OCI-LY1 (cell line): ENCODE measurements at regions not wholly inside any gene's neighbourhood (a gene's known extent, or its start where the extent isn't known, plus 50 kb on each side); places are given as distances from the start of the nearest gene placed in this dataset.

Experiments
- H2AFZ ChIP-seq: fragments of 200-600 bp; sonication (generic), shearing (Covaris generic); 2 replicates; pipeline ENCODE4 v1.6.0; 2014; ENCODE audit warnings: antibody characterized with exemption, mild to moderate bottlenecking, low read length
- H3F3A ChIP-seq: fragments of 200-600 bp; sonication (generic), shearing (Covaris generic); 2 replicates; pipeline ENCODE4 v1.6.0; 2014; ENCODE audit warnings: mild to moderate bottlenecking, antibody characterized with exemption, low read length, moderate library complexity; ENCODE audit not compliant: insufficient read depth
- H3K27ac ChIP-seq: fragments of 200-600 bp; sonication (generic); 2 replicates; pipeline ENCODE4 v1.5.1; 2014; ENCODE audit warnings: low read length, mixed run types, mild to moderate bottlenecking, low read depth; ENCODE audit not compliant: poor library complexity, severe bottlenecking
- H3K27me3 ChIP-seq: fragments of 200-600 bp; sonication (generic); 2 replicates; pipeline ENCODE4 v1.6.0; 2014; ENCODE audit warnings: antibody characterized with exemption, mild to moderate bottlenecking, low read length, moderate library complexity; ENCODE audit not compliant: insufficient read depth
- H3K36me3 ChIP-seq: fragments of 200-600 bp; sonication (generic); 2 replicates; pipeline ENCODE4 v1.6.1; 2014; ENCODE audit warnings: mild to moderate bottlenecking, antibody characterized with exemption, low read length, moderate library complexity, mixed read lengths; ENCODE audit not compliant: insufficient read depth
- H3K4me1 ChIP-seq: fragments of 200-600 bp; sonication (generic); 2 replicates; pipeline ENCODE4 v1.5.1; 2014; ENCODE audit warnings: mild to moderate bottlenecking, low read length, moderate library complexity; ENCODE audit not compliant: insufficient read depth, severe bottlenecking
- H3K4me2 ChIP-seq: fragments of 200-600 bp; sonication (generic), shearing (Covaris generic); 2 replicates; pipeline ENCODE4 v1.6.1; 2014; ENCODE audit warnings: low read length
- H3K4me3 ChIP-seq: fragments of 200-600 bp; sonication (generic); 2 replicates; pipeline ENCODE4 v1.5.1; 2014; ENCODE audit warnings: low read length, low read depth, mild to moderate bottlenecking, mixed read lengths; ENCODE audit not compliant: poor library complexity, severe bottlenecking
- H3K79me2 ChIP-seq: fragments of 200-600 bp; shearing (Covaris generic); 2 replicates; pipeline ENCODE4 v1.6.1; 2016; ENCODE audit warnings: mixed run types, low read length, mixed read lengths; ENCODE audit not compliant: insufficient read depth
- H3K9ac ChIP-seq: fragments of 200-600 bp; sonication (generic), shearing (Covaris generic); 2 replicates; pipeline ENCODE4 v1.6.1; 2014; ENCODE audit warnings: mild to moderate bottlenecking, low read length, mixed read lengths
- H3K9me2 ChIP-seq: fragments of 200-600 bp; sonication (generic), shearing (Covaris generic); 2 replicates; pipeline ENCODE4 v1.6.1; 2014; ENCODE audit warnings: low read depth, mild to moderate bottlenecking, low read length, mixed read lengths
- H3K9me3 ChIP-seq: fragments of 200-600 bp; shearing (Covaris generic); 2 replicates; pipeline ENCODE4 v1.6.1; 2014; ENCODE audit warnings: low read length, mixed read lengths
- H4K20me1 ChIP-seq: fragments of 200-600 bp; sonication (generic), shearing (Covaris generic); 2 replicates; pipeline ENCODE4 v1.6.0; 2016; ENCODE audit warnings: mild to moderate bottlenecking, low read length; ENCODE audit not compliant: insufficient read depth
- EZH2 ChIP-seq: fragments of 200-600 bp; sonication (generic), shearing (Covaris generic); IDR thresholded peaks from 2 replicates; pipeline ENCODE4 v1.8.0; 2017; ENCODE audit warnings: borderline replicate concordance, mixed run types, mild to moderate bottlenecking, antibody characterized with exemption, low read length, moderate library complexity, mixed read lengths
- TF ChIP-seq, protein P1 (sequence below): fragments of 200-600 bp; sonication (generic), shearing (Covaris generic); IDR thresholded peaks from 2 replicates; pipeline ENCODE4 v1.5.1; 2017; ENCODE audit warnings: mild to moderate bottlenecking, antibody characterized with exemption, low read length, moderate library complexity, mixed read lengths

DNA sequence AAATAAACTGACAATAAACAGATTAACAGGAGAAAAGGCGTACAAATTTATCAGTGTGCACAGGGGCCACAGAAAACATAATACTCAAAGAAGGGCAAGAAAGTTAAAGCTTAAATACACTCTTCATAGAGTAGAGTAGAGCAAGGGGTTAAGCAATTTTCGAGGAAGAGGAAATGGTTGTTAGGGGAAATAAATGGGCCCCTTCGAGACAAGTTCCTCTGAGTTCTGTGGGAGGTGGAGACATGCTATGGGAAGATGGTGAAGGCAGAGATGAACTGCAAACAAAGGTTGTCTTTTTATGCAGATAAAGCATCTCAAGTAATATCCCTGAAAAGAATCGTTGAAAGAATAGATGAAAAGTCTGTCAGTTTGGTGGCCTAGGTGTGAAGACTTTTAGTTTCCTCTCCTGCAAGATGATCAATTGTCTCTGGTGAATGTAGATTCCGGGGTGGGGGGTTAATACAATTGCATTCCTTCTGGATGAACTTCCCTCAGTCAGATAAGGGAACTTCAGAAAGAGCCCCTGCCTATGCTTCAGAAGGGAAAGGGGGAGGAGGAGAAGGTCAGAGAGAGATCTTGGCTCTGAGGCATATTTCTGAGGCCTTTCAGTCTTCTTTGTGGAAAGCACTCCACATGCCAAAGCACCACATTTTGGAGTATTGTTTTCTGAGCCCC is 127.0 kb downstream of the METTL4 start:
- Histone ChIP-seq H3K9me2 (no peaks in the 10 kb centered on the region), H3K27me3 (no peaks in the 10 kb centered on the region), H3K4me2 (no peak overlapping the region), H3K9ac (no peak overlapping the region), H3K36me3 (no peaks in the 10 kb centered on the region), H4K20me1 (no peaks in the 10 kb centered on the region), H3K4me3 (no peak overlapping the region), H3F3A (no peaks in the 10 kb centered on the region), H3K4me1 (no peaks in the 10 kb centered on the region), H3K27ac (no peak overlapping the region), H3K9me3 (no peaks in the 10 kb centered on the region), H3K79me2 (no peaks in the 10 kb centered on the region), H2AFZ (no peak overlapping the region)
- TF ChIP-seq, protein P1, sequence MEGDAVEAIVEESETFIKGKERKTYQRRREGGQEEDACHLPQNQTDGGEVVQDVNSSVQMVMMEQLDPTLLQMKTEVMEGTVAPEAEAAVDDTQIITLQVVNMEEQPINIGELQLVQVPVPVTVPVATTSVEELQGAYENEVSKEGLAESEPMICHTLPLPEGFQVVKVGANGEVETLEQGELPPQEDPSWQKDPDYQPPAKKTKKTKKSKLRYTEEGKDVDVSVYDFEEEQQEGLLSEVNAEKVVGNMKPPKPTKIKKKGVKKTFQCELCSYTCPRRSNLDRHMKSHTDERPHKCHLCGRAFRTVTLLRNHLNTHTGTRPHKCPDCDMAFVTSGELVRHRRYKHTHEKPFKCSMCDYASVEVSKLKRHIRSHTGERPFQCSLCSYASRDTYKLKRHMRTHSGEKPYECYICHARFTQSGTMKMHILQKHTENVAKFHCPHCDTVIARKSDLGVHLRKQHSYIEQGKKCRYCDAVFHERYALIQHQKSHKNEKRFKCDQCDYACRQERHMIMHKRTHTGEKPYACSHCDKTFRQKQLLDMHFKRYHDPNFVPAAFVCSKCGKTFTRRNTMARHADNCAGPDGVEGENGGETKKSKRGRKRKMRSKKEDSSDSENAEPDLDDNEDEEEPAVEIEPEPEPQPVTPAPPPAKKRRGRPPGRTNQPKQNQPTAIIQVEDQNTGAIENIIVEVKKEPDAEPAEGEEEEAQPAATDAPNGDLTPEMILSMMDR: no peak
- TF ChIP-seq EZH2: no peak

DNA sequence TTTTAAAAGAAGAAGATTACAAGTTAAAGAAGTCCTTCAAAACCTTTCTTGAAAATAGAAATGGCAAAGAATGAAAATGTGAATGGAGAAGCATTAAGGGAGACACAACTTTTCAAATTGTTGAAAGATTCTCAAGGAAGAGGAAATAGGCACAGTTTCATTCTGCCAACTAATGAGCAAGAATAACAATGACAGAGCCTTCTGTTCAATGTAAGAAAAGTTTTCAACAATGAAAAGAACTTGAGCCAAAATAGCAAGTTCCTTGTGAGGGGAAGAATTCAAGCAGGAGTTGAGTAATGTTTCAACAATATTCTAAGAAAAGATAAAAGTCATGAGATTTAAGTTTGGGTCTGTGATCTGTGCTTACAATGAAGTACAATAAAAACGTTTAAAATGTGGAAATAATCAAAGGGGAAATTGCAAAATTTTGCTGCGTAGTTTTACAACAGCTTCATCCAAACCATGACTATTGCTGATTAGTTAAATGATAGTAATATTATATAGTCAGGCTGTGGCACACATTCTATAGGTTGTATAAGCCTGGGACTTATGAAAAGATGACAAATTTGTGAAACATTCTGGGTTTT is 122.6 kb downstream of the METTL4 start:
- Histone ChIP-seq H3K79me2 (no peaks in the 10 kb centered on the region), H3K9ac (no peak overlapping the region), H3K9me2 (no peaks in the 10 kb centered on the region), H3K36me3 (no peaks in the 10 kb centered on the region), H3K27ac (no peak overlapping the region), H3K27me3 (no peaks in the 10 kb centered on the region), H3F3A (no peaks in the 10 kb centered on the region), H3K4me3 (no peak overlapping the region), H3K9me3 (no peaks in the 10 kb centered on the region), H3K4me1 (no peaks in the 10 kb centered on the region), H2AFZ (no peak overlapping the region), H3K4me2 (no peak overlapping the region), H4K20me1 (no peaks in the 10 kb centered on the region)
- TF ChIP-seq EZH2: no peak
- TF ChIP-seq, protein P1: no peak

DNA sequence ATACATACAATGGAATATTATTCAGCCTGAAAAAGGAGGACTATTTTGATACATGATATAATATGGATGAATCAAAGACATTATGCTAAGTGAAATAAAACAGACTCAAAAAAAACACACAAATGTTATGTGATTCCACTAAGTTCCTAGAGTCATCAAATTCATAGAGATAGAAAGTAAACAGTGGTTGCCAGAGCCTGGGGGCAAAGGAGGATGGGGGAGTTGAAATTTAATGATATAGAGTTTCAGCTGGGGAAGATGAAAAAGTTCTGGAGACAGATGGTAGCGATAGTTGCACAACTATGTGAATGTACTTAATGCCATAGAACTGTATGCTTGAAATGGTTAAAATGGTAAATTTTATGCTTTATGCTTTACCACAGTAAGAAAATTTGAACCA is 119.7 kb downstream of the METTL4 start:
- Histone ChIP-seq H3K9me3 (no peaks in the 10 kb centered on the region), H3K4me1 (no peaks in the 10 kb centered on the region), H3K36me3 (no peaks in the 10 kb centered on the region), H4K20me1 (no peaks in the 10 kb centered on the region), H3F3A (no peaks in the 10 kb centered on the region), H3K27ac (no peak overlapping the region), H2AFZ (no peak overlapping the region), H3K27me3 (no peaks in the 10 kb centered on the region), H3K9ac (no peak overlapping the region), H3K79me2 (no peaks in the 10 kb centered on the region), H3K9me2 (no peaks in the 10 kb centered on the region), H3K4me3 (no peak overlapping the region), H3K4me2 (no peak overlapping the region)
- TF ChIP-seq, protein P1: no peak
- no peak for TF ChIP-seq EZH2
